ENCODE measurements at regions not wholly inside any gene's neighbourhood (a gene's known extent, or its start where the extent isn't known, plus 50 kb on each side); places are given as distances from the start of the nearest gene placed in this dataset.
A peak's percentile ranks its signal among the peaks of the same experiment; 100 is the strongest.

- TF ChIP-seq CTCF (IDR thresholded peaks at IDR 0.05), result peak; percentile 77
- no peak for TF ChIP-seq TAF1 (IDR thresholded peaks at IDR 0.05; ENCODE audit: borderline replicate concordance, low read depth, low read length)
- no peak for TF ChIP-seq MXI1 (IDR thresholded peaks at IDR 0.05; ENCODE audit: low read depth, low read length)
- TF ChIP-seq ZBTB33 (IDR thresholded peaks at IDR 0.05; ENCODE audit: borderline replicate concordance, low read depth), result no peak
- TF ChIP-seq JUND (IDR thresholded peaks at IDR 0.05), result no peak
- TF ChIP-seq POLR2AphosphoS5 (IDR thresholded peaks at IDR 0.05; ENCODE audit: low read depth, low read length), result no peak
- TF ChIP-seq CHD2 (IDR thresholded peaks at IDR 0.05; ENCODE audit: low read length, partially characterized antibody), result no peak
Measured at GRCh38 chr22:35154937-35155387, 89.0 kb downstream of the ISX start.

All from SK-N-SH (cell line).